Brain microvascular endothelial cell (primary cell): ENCODE measurements at regions not wholly inside any gene's neighbourhood (a gene's known extent, or its start where the extent isn't known, plus 50 kb on each side); places are given as distances from the start of the nearest gene placed in this dataset.

Source experiments
- DNase-seq: peaks from one replicate; pipeline ENCODE4 v3.0.0-alpha.2; 2020
- H3K27ac ChIP-seq: fragments of 250-450 bp; sonication (Bioruptor Pico); 2 replicates; pipeline ENCODE4 v1.5.1; 2020; ENCODE audit warnings: mild to moderate bottlenecking, moderate library complexity
- H3K27me3 ChIP-seq: fragments of 250-450 bp; sonication (Bioruptor Pico); replicated peaks from 2 replicates; pipeline ENCODE4 v1.5.1; 2020; ENCODE audit warnings: mild to moderate bottlenecking
- H3K36me3 ChIP-seq: fragments of 250-450 bp; sonication (Bioruptor Pico); replicated peaks from 2 replicates; pipeline ENCODE4 v1.5.1; 2020; ENCODE audit warnings: mild to moderate bottlenecking
- H3K4me3 ChIP-seq: 2 replicates; pipeline ENCODE4 v1.5.1; 2011; ENCODE audit warnings: low read depth, mild to moderate bottlenecking, control low read depth, low read length, moderate library complexity
- CTCF ChIP-seq: IDR thresholded peaks from 2 replicates; pipeline ENCODE4 v1.5.1; 2011; ENCODE audit warnings: low read depth, mild to moderate bottlenecking, moderate library complexity, low read length, control low read depth, inconsistent platforms; ENCODE audit errors: missing control alignments
- in situ Hi-C: cut with HindIII; loops from 2 replicates; pipeline ENCODE4 v1.10.0; 2017; ENCODE audit warnings: low sequenced_read_pairs, low pct_ligation_motif_present

- Histone ChIP-seq H3K27me3 (no peaks in the 10 kb centered on the region), H3K27ac (no peak overlapping the region), H3K36me3 (no peaks in the 10 kb centered on the region), H3K4me3 (no peak overlapping the region)
- in situ Hi-C loops, result no loop called here
- DNase-seq, result no peak
- TF ChIP-seq CTCF, result no peak
Measured at GRCh38 chr20:6884114-6884513, 116.6 kb downstream of the BMP2 start.

- H3K27ac ChIP-seq, result no peak overlapping the region
- TF ChIP-seq CTCF, result no peak
- DNase-seq, result no peak
- in situ Hi-C loops, result no loop called here
- H3K36me3 ChIP-seq, result no peaks in the 10 kb centered on the region
- H3K4me3 ChIP-seq, result no peak overlapping the region
- no peaks in the 10 kb centered on the region for H3K27me3 ChIP-seq
Measured at GRCh38 chr20:6886065-6886729, 118.7 kb downstream of the BMP2 start.

GRCh38 chr20:6887966-6888365 lies 120.5 kb downstream of the BMP2 start:
- Histone ChIP-seq H3K4me3 (no peak overlapping the region), H3K27ac (no peak overlapping the region), H3K27me3 (no peaks in the 10 kb centered on the region), H3K36me3 (no peaks in the 10 kb centered on the region)
- no peak for DNase-seq
- in situ Hi-C loops, result no loop called here
- TF ChIP-seq CTCF, result no peak

- in situ Hi-C loops, result no loop called here
- no peaks in the 10 kb centered on the region for H3K27me3 ChIP-seq
- no peak for DNase-seq
- TF ChIP-seq CTCF, result no peak
- no peak overlapping the region for H3K4me3 ChIP-seq
- no peak overlapping the region for H3K27ac ChIP-seq
- no peaks in the 10 kb centered on the region for H3K36me3 ChIP-seq
Measured at GRCh38 chr20:6888736-6889395, 121.4 kb downstream of the BMP2 start.

- Histone ChIP-seq H3K27me3 (no peaks in the 10 kb centered on the region), H3K27ac (no peak overlapping the region), H3K4me3 (no peak overlapping the region), H3K36me3 (no peaks in the 10 kb centered on the region)
- DNase-seq, result no peak
- no peak for TF ChIP-seq CTCF
- in situ Hi-C loops, result no loop called here
Measured at GRCh38 chr20:6892724-6893123, 125.2 kb downstream of the BMP2 start.
